NB4 (cell line): ENCODE measurements at regions not wholly inside any gene's neighbourhood (a gene's known extent, or its start where the extent isn't known, plus 50 kb on each side); places are given as distances from the start of the nearest gene placed in this dataset.

ENCODE experiments used
- POLR2A ChIP-seq: IDR thresholded peaks from 2 replicates; pipeline ENCODE4 v1.6.1; 2011; ENCODE audit warnings: mild to moderate bottlenecking; ENCODE audit not compliant: insufficient read length; ENCODE audit errors: extremely low read depth
- TF ChIP-seq, protein P1 (sequence below): IDR thresholded peaks from one replicate; pipeline ENCODE4 v1.5.1; 2012; ENCODE audit warnings: low read depth, low read length
- TF ChIP-seq, protein P2 (sequence below): IDR thresholded peaks from 2 replicates; pipeline ENCODE4 v1.6.1; 2011; ENCODE audit warnings: low read depth, low read length

GRCh38 chr22:22421392-22421791 lies 87.2 kb downstream of the ZNF280B start:
- TF ChIP-seq, protein P1, sequence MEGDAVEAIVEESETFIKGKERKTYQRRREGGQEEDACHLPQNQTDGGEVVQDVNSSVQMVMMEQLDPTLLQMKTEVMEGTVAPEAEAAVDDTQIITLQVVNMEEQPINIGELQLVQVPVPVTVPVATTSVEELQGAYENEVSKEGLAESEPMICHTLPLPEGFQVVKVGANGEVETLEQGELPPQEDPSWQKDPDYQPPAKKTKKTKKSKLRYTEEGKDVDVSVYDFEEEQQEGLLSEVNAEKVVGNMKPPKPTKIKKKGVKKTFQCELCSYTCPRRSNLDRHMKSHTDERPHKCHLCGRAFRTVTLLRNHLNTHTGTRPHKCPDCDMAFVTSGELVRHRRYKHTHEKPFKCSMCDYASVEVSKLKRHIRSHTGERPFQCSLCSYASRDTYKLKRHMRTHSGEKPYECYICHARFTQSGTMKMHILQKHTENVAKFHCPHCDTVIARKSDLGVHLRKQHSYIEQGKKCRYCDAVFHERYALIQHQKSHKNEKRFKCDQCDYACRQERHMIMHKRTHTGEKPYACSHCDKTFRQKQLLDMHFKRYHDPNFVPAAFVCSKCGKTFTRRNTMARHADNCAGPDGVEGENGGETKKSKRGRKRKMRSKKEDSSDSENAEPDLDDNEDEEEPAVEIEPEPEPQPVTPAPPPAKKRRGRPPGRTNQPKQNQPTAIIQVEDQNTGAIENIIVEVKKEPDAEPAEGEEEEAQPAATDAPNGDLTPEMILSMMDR, result no peak
- TF ChIP-seq, protein P2, sequence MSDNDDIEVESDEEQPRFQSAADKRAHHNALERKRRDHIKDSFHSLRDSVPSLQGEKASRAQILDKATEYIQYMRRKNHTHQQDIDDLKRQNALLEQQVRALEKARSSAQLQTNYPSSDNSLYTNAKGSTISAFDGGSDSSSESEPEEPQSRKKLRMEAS, result no peak
- TF ChIP-seq POLR2A, result no peak
